Spleen (tissue), 11 donors: ENCODE measurements at regions not wholly inside any gene's neighbourhood (a gene's known extent, or its start where the extent isn't known, plus 50 kb on each side); places are given as distances from the start of the nearest gene placed in this dataset.
A peak's percentile ranks its signal among the peaks of the same experiment; 100 is the strongest.
"Not testable (repeated sequence)": the region's sequence is repeated elsewhere in the genome, so short reads cannot be mapped to it uniquely, and the experiment has no call there.

ENCODE experiments used
- DNase-seq: peaks from one replicate; pipeline ENCODE4 v3.0.0-alpha.2; 2020
- H3K27ac ChIP-seq, 8 donors: fragments of 200-600 bp; sonication (generic) in 7 of 8; 1 replicate in 4 of 8; 2 replicates in 4 of 8; pipeline versions ENCODE4 v1.5.0 to v1.8.0; 2016 to 2021; ENCODE audit warnings: inconsistent platforms in 4 of 8, mild to moderate bottlenecking in 4 of 8, moderate library complexity in 1 of 8
- H3K27me3 ChIP-seq, 7 donors: fragments of 200-600 bp; sonication (generic) in 6 of 7; replicated peaks in 1 of 7; 1 replicate in 4 of 7; 2 replicates in 3 of 7; pipeline versions ENCODE4 v1.5.0 to v1.8.0; 2016 to 2021; ENCODE audit warnings: inconsistent platforms in 3 of 7, mild to moderate bottlenecking in 1 of 7
- H3K36me3 ChIP-seq, 6 donors: fragments of 200-600 bp; sonication (generic) in 5 of 6; 1 replicate in 4 of 6; 2 replicates in 2 of 6; pipeline versions ENCODE4 v1.5.0 to v1.8.0; 2016 to 2021; ENCODE audit warnings: inconsistent platforms in 2 of 6
- H3K4me1 ChIP-seq, 6 donors: fragments of 200-600 bp; sonication (generic) in 5 of 6; 1 replicate in 3 of 6; 2 replicates in 3 of 6; pipeline versions ENCODE4 v1.5.0 to v1.8.0; 2016 to 2021; ENCODE audit warnings: inconsistent platforms in 3 of 6
- H3K4me3 ChIP-seq, 8 donors: fragments of 200-600 bp; sonication (generic) in 7 of 8; 1 replicate in 4 of 8; 2 replicates in 4 of 8; pipeline versions ENCODE4 v1.5.0 to v1.8.0; 2016 to 2021; ENCODE audit warnings: inconsistent platforms in 4 of 8, mild to moderate bottlenecking in 4 of 8, moderate library complexity in 2 of 8
- H3K9me3 ChIP-seq, 8 donors: fragments of 200-600 bp; sonication (generic) in 7 of 8; 1 replicate in 4 of 8; 2 replicates in 4 of 8; pipeline versions ENCODE4 v1.5.0 to v1.8.0; 2016 to 2021; ENCODE audit warnings: inconsistent platforms in 4 of 8
- CTCF ChIP-seq, 11 experiments: fragments of 200-600 bp in 7 of 11; fragments of 450-650 bp in 4 of 11; sonication (generic) in 4 of 11; IDR thresholded peaks in 8 of 11; conservative IDR thresholded peaks in 3 of 11; 1 replicate in 7 of 11; 2 replicates in 4 of 11; pipeline versions ENCODE4 v1.4.0 to v1.8.0; 2016 to 2021; ENCODE audit warnings: antibody characterized with exemption in 11 of 11, inconsistent platforms in 4 of 11, mild to moderate bottlenecking in 1 of 11
- POLR2A ChIP-seq, 3 donors: fragments of 450-650 bp; IDR thresholded peaks; one replicate each; pipeline ENCODE4 v1.5.1; 2017; ENCODE audit warnings: antibody characterized with exemption in 3 of 3, mild to moderate bottlenecking in 1 of 3
- POLR2AphosphoS5 ChIP-seq, 3 donors: sonication (generic); formaldehyde crosslinking; IDR thresholded peaks; one replicate each; pipeline ENCODE4 v1.5.1; 2017; ENCODE audit warnings: antibody characterized with exemption in 3 of 3
- WGBS, 5 donors: extraction: QIAGEN DNeasy Blood & Tissue Kit in 3 of 5; methylation state at CpG; one replicate each; pipeline versions ENCODE4 v1.1.5 to v1.1.7; 2013 to 2018; 5-methylcytosine and 5-hydroxymethylcytosine counted together
- intact Hi-C: fragments of 100-400 bp; cut with DNase I; formaldehyde crosslinking; loops from one replicate; pipeline ENCODE4 v1.15.0; 2023; ENCODE audit warnings: low total_unique reads
- donor health status: healthy with polysubstance abuse.
- donor health status: DM: no; HTN: no; CAD: no; lungs with moderate emphysema.
- donor health status: DM: no; HTN: no; CAD: no.
- donor health status: Bipolar disorder and iron deficiency.
- donor health status: healthy.
- donor health status: DM: no; HTN: no; CAD: no.
- donor health status: DM: yes; HTN: yes; CAD: no.

GRCh38 chr15:91412138-91412928 lies 312.3 kb downstream of the SV2B start:
- Histone ChIP-seq H3K9me3 (no peaks in the 10 kb centered on the region), H3K27me3 (peaks cover 0 to 8% (median 0%) of the 10 kb centered on the region in 7 donors), H3K36me3 (no peaks in the 10 kb centered on the region), H3K27ac (peak overlapping the region in 5 of 8 donors; percentile 40 to 80 (median 62)), H3K4me3 (no peak overlapping the region), H3K4me1 (peaks cover 3 to 18% (median 7%) of the 10 kb centered on the region in 6 donors)
- 29 to 59% (median 36%) methylated on average over 5 of the region's 5 CpGs for WGBS, 5 donors
- TF ChIP-seq POLR2AphosphoS5 (IDR thresholded peaks at IDR 0.05) = no peak
- TF ChIP-seq POLR2A (IDR thresholded peaks at IDR 0.05) = no peak
- no peak for DNase-seq
- intact Hi-C loops = no loop called here

- Histone ChIP-seq H3K36me3 (no peaks in the 10 kb centered on the region), H3K4me3 (no peak overlapping the region), H3K27me3 (peaks cover 0 to under 1% (median 0%) of the 10 kb centered on the region in 7 donors), H3K4me1 (peaks cover 0 to 10% (median 4%) of the 10 kb centered on the region in 6 donors), H3K27ac (peak overlapping the region in 2 of 8 donors; percentile 75 to 80), H3K9me3 (no peaks in the 10 kb centered on the region)
- no peak for TF ChIP-seq POLR2A (IDR thresholded peaks at IDR 0.05)
- TF ChIP-seq CTCF (IDR thresholded peaks at IDR 0.05 in 8 of 11, conservative IDR thresholded peaks at IDR 0.05 in 3 of 11) = no peak
- no peak for TF ChIP-seq POLR2AphosphoS5 (IDR thresholded peaks at IDR 0.05)
- intact Hi-C loops = no loop called here
- 72 to 83% (median 78%) methylated on average over 2 of the region's 2 CpGs for WGBS, 5 donors
- DNase-seq = no peak
Observed at GRCh38 chr15:91413142-91413541, 313.1 kb downstream of the SV2B start.

GRCh38 chr15:91414124-91414523 lies 314.1 kb downstream of the SV2B start:
- Histone ChIP-seq H3K27me3 (no peaks in the 10 kb centered on the region), H3K27ac (no peak overlapping the region), H3K9me3 (no peaks in the 10 kb centered on the region), H3K4me3 (no peak overlapping the region), H3K36me3 (no peaks in the 10 kb centered on the region), H3K4me1 (peaks cover 0 to under 1% (median 0%) of the 10 kb centered on the region in 6 donors)
- TF ChIP-seq POLR2A (IDR thresholded peaks at IDR 0.05) = no peak
- TF ChIP-seq POLR2AphosphoS5 (IDR thresholded peaks at IDR 0.05) = no peak
- WGBS, 5 donors = 88 to 98% (median 91%) methylated on average over 2 of the region's 2 CpGs
- DNase-seq = no peak
- intact Hi-C loops = no loop called here

GRCh38 chr15:91415258-91415657 lies 315.2 kb downstream of the SV2B start:
- H3K4me1 ChIP-seq, H3K27me3 ChIP-seq, intact Hi-C loops, H3K36me3 ChIP-seq, H3K4me3 ChIP-seq, DNase-seq, H3K9me3 ChIP-seq, H3K27ac ChIP-seq: not testable (repeated sequence)
- WGBS, 5 donors = 90 to 94% (median 92%) methylated on average over 4 of the region's 4 CpGs

- TF ChIP-seq POLR2AphosphoS5 (IDR thresholded peaks at IDR 0.05) (no peak), CTCF (IDR thresholded peaks at IDR 0.05 in 8 of 11, conservative IDR thresholded peaks at IDR 0.05 in 3 of 11) (no peak), POLR2A (IDR thresholded peaks at IDR 0.05) (no peak)
- peaks cover 0 to 22% (median 0%) of the 10 kb centered on the region in 7 donors for H3K27me3 ChIP-seq
- peaks cover 0 to 5% (median 0%) of the 10 kb centered on the region in 6 donors for H3K4me1 ChIP-seq
- intact Hi-C loops = no loop called here
- no peak overlapping the region for H3K4me3 ChIP-seq
- H3K36me3 ChIP-seq = no peaks in the 10 kb centered on the region
- no peak for DNase-seq
- H3K27ac ChIP-seq = peak overlapping the region in 1 of 8 donors; percentile 76
- 76 to 97% (median 81%) methylated on average over 2 of the region's 2 CpGs for WGBS, 5 donors
- H3K9me3 ChIP-seq = peaks cover 0 to 5% (median 0%) of the 10 kb centered on the region in 8 donors
Observed at GRCh38 chr15:91420689-91421088, 320.6 kb downstream of the SV2B start.
